OCI-LY1 (cell line): ENCODE measurements at regions not wholly inside any gene's neighbourhood (a gene's known extent, or its start where the extent isn't known, plus 50 kb on each side); places are given as distances from the start of the nearest gene placed in this dataset.

ENCODE experiments used
- CTCF ChIP-seq: fragments of 200-600 bp; sonication (generic), shearing (Covaris generic); IDR thresholded peaks from 2 replicates; pipeline ENCODE4 v1.5.1; 2017; ENCODE audit warnings: mild to moderate bottlenecking, antibody characterized with exemption, low read length, moderate library complexity, mixed read lengths
- EZH2 ChIP-seq: fragments of 200-600 bp; sonication (generic), shearing (Covaris generic); IDR thresholded peaks from 2 replicates; pipeline ENCODE4 v1.8.0; 2017; ENCODE audit warnings: borderline replicate concordance, mixed run types, mild to moderate bottlenecking, antibody characterized with exemption, low read length, moderate library complexity, mixed read lengths

- TF ChIP-seq CTCF (no peak), EZH2 (no peak)
Measured at GRCh38 chr14:65257425-65257824, 155.1 kb upstream of the FUT8 start.
